Myocyte (in vitro differentiated cells): ENCODE measurements at regions not wholly inside any gene's neighbourhood (a gene's known extent, or its start where the extent isn't known, plus 50 kb on each side); places are given as distances from the start of the nearest gene placed in this dataset.

Source experiments
- DNase-seq: peaks from one replicate; pipeline ENCODE4 v3.0.0-alpha.2; 2012; ENCODE audit warnings: low read depth

GRCh38 chr20:60211618-60212463 is 253.6 kb downstream of the CDH26 start:
- no peak for DNase-seq

- DNase-seq: no peak
Observed at GRCh38 chr20:60212695-60213094, 254.5 kb downstream of the CDH26 start.

GRCh38 chr20:60213126-60213893 is 255.1 kb downstream of the CDH26 start:
- DNase-seq: no peak

GRCh38 chr20:60214901-60215815 is 256.9 kb downstream of the CDH26 start:
- no peak for DNase-seq

- no peak for DNase-seq
Observed at GRCh38 chr20:60215816-60216730, 257.9 kb downstream of the CDH26 start.

GRCh38 chr20:60219231-60219630 is 261.0 kb downstream of the CDH26 start:
- no peak for DNase-seq

- DNase-seq: no peak
Observed at GRCh38 chr20:60219984-60220562, 261.9 kb downstream of the CDH26 start.

GRCh38 chr20:60220706-60221105 is 262.5 kb downstream of the CDH26 start:
- DNase-seq: no peak

- no peak for DNase-seq
Observed at GRCh38 chr20:60221593-60221992, 263.4 kb downstream of the CDH26 start.

GRCh38 chr20:60222497-60222896 is 264.3 kb downstream of the CDH26 start:
- no peak for DNase-seq

- DNase-seq: no peak
Observed at GRCh38 chr20:60223174-60223573, 265.0 kb downstream of the CDH26 start.

GRCh38 chr20:60224914-60225313 is 266.7 kb downstream of the CDH26 start:
- no peak for DNase-seq

- DNase-seq: no peak
Observed at GRCh38 chr20:60228255-60228654, 270.0 kb downstream of the CDH26 start.

GRCh38 chr20:60232380-60232779 is 274.2 kb downstream of the CDH26 start:
- DNase-seq: no peak

GRCh38 chr20:60233018-60233630 is 274.9 kb downstream of the CDH26 start:
- DNase-seq: no peak

GRCh38 chr20:60236613-60237012 is 278.4 kb downstream of the CDH26 start:
- DNase-seq: no peak

GRCh38 chr20:60237981-60238380 is 279.8 kb downstream of the CDH26 start:
- DNase-seq: no peak

- DNase-seq: no peak
Observed at GRCh38 chr20:60238992-60239660, 280.9 kb downstream of the CDH26 start.

GRCh38 chr20:60239956-60240355 is 281.7 kb downstream of the CDH26 start:
- no peak for DNase-seq
